Gastrocnemius medialis (tissue), 4 donors: ENCODE measurements at regions not wholly inside any gene's neighbourhood (a gene's known extent, or its start where the extent isn't known, plus 50 kb on each side); places are given as distances from the start of the nearest gene placed in this dataset.

Source experiments
- ATAC-seq, 2 donors: fragments of 150-250 bp; one replicate each; pipeline ENCODE4 v1.9.1; 2016
- DNase-seq, 2 donors: peaks; one replicate each; pipeline ENCODE4 v3.0.0-alpha.2; 2019
- H3K27ac ChIP-seq, 4 donors: fragments of 200-600 bp; sonication (generic); 1 replicate in 1 of 4; 2 replicates in 3 of 4; pipeline ENCODE4 v1.5.1; 2016 to 2018; ENCODE audit warnings: mild to moderate bottlenecking in 2 of 4, moderate library complexity in 1 of 4
- H3K27me3 ChIP-seq, 3 donors: fragments of 200-600 bp; sonication (generic) in 2 of 3; 1 replicate in 1 of 3; 2 replicates in 2 of 3; pipeline versions ENCODE4 v1.5.1 to v1.6.0; 2016 to 2019; ENCODE audit warnings: mild to moderate bottlenecking in 1 of 3, moderate library complexity in 1 of 3
- H3K36me3 ChIP-seq, 2 donors: fragments of 200-600 bp; sonication (generic) in 1 of 2; one replicate each; pipeline ENCODE4 v1.5.1; 2017 to 2018
- H3K4me1 ChIP-seq, 2 donors: fragments of 200-600 bp; sonication (generic) in 1 of 2; one replicate each; pipeline ENCODE4 v1.5.1; 2016 to 2017; ENCODE audit warnings: mild to moderate bottlenecking in 2 of 2
- H3K4me3 ChIP-seq, 4 donors: fragments of 200-600 bp; sonication (generic) in 3 of 4; 1 replicate in 1 of 4; 2 replicates in 3 of 4; pipeline ENCODE4 v1.5.1; 2016 to 2019; ENCODE audit warnings: mild to moderate bottlenecking in 2 of 4
- H3K9me3 ChIP-seq, 3 donors: fragments of 200-600 bp; sonication (generic) in 2 of 3; 1 replicate in 1 of 3; 2 replicates in 2 of 3; pipeline ENCODE4 v1.5.1; 2016 to 2019
- CTCF ChIP-seq, 5 experiments: fragments of 450-650 bp in 3 of 5; fragments of 200-600 bp in 2 of 5; sonication (generic) in 2 of 5; IDR thresholded peaks in 4 of 5; conservative IDR thresholded peaks in 1 of 5; 1 replicate in 4 of 5; 2 replicates in 1 of 5; pipeline ENCODE4 v1.5.1; 2016 to 2019; ENCODE audit warnings: antibody characterized with exemption in 5 of 5, mild to moderate bottlenecking in 3 of 5, moderate library complexity in 3 of 5
- POLR2A ChIP-seq, 2 donors: fragments of 450-650 bp; IDR thresholded peaks; one replicate each; pipeline ENCODE4 v1.6.1; 2017; ENCODE audit warnings: antibody characterized with exemption in 2 of 2, mild to moderate bottlenecking in 2 of 2, moderate library complexity in 2 of 2
- in situ Hi-C, 4 donors: fragments of 200-750 bp; cut with MboI; loops; one replicate each; pipeline versions ENCODE4 v1.15.0 to v1.8.0; 2017; ENCODE audit warnings: low sequenced_read_pairs in 4 of 4
- intact Hi-C: fragments of 100-400 bp; cut with DNase I; formaldehyde crosslinking; loops from one replicate; pipeline ENCODE4 v1.15.1; 2023; ENCODE audit warnings: low total_unique reads

GRCh38 chr2:100736121-100736915 is 83.6 kb upstream of the NPAS2 start:
- DNase-seq (no peak), ATAC-seq (no peak)
- H3K36me3 ChIP-seq: no peaks in the 10 kb centered on the region
- H3K27ac ChIP-seq: no peak overlapping the region
- intact Hi-C loops (no loop called here), in situ Hi-C loops (loop anchor here in 2 of 4 donors (10.0 to 25.0 kb wide), 3 partner anchors 258 to 426 kb away; partner anchors contain the start of gene TBC1D8 (in 2 of the 2))
- H3K9me3 ChIP-seq: no peaks in the 10 kb centered on the region
- TF ChIP-seq POLR2A (IDR thresholded peaks at IDR 0.05) (no peak), CTCF (IDR thresholded peaks at IDR 0.05 in 4 of 5, conservative IDR thresholded peaks at IDR 0.05 in 1 of 5) (no peak)
- no peak overlapping the region for H3K4me3 ChIP-seq
- peaks cover 0 to 7% (median 0%) of the 10 kb centered on the region in 3 donors for H3K27me3 ChIP-seq
- peaks cover 0 to 3% of the 10 kb centered on the region in 2 donors for H3K4me1 ChIP-seq

GRCh38 chr2:100739735-100740432 is 80.1 kb upstream of the NPAS2 start:
- intact Hi-C loops (no loop called here), in situ Hi-C loops (loop anchor here in 2 of 4 donors (10.0 to 25.0 kb wide), 3 partner anchors 255 to 422 kb away; partner anchors contain the start of gene TBC1D8 (in 2 of the 2))
- H3K36me3 ChIP-seq: no peaks in the 10 kb centered on the region
- no peak overlapping the region for H3K27ac ChIP-seq
- ATAC-seq: no peak
- DNase-seq: no peak
- peaks cover 0 to 7% (median 0%) of the 10 kb centered on the region in 3 donors for H3K27me3 ChIP-seq
- no peaks in the 10 kb centered on the region for H3K4me1 ChIP-seq
- H3K4me3 ChIP-seq: no peak overlapping the region
- no peaks in the 10 kb centered on the region for H3K9me3 ChIP-seq
- TF ChIP-seq POLR2A (IDR thresholded peaks at IDR 0.05) (no peak), CTCF (IDR thresholded peaks at IDR 0.05 in 4 of 5, conservative IDR thresholded peaks at IDR 0.05 in 1 of 5) (no peak)

- Histone ChIP-seq H3K36me3 (no peaks in the 10 kb centered on the region), H3K4me1 (no peaks in the 10 kb centered on the region), H3K27me3 (peaks cover 0 to 7% (median 0%) of the 10 kb centered on the region in 3 donors), H3K4me3 (no peak overlapping the region), H3K27ac (no peak overlapping the region), H3K9me3 (no peaks in the 10 kb centered on the region)
- DNase-seq (no peak), ATAC-seq (no peak)
- intact Hi-C loops (no loop called here), in situ Hi-C loops (loop anchor here in 1 of 4 donors (25.0 kb wide), 1 partner anchor 420 kb away; the partner anchor contains the start of gene TBC1D8)
- TF ChIP-seq CTCF (IDR thresholded peaks at IDR 0.05 in 4 of 5, conservative IDR thresholded peaks at IDR 0.05 in 1 of 5) (no peak), POLR2A (IDR thresholded peaks at IDR 0.05) (no peak)
Observed at GRCh38 chr2:100741880-100742276, 78.1 kb upstream of the NPAS2 start.

GRCh38 chr2:100742277-100743254 is 77.4 kb upstream of the NPAS2 start:
- Histone ChIP-seq H3K36me3 (no peaks in the 10 kb centered on the region), H3K4me1 (no peaks in the 10 kb centered on the region), H3K27me3 (peaks cover 0 to 7% (median 0%) of the 10 kb centered on the region in 3 donors), H3K4me3 (no peak overlapping the region), H3K27ac (peak overlapping the region in 3 of 4 donors; percentile 20 to 26 (median 22)), H3K9me3 (no peaks in the 10 kb centered on the region)
- intact Hi-C loops: no loop called here
- in situ Hi-C loops: loop anchor here in 1 of 4 donors (25.0 kb wide), 1 partner anchor 420 kb away; the partner anchor contains the start of gene TBC1D8
- peak in 1 of 2 donors; percentile 12 for DNase-seq
- ATAC-seq: peak in 1 of 2 donors; percentile 62
- TF ChIP-seq CTCF (IDR thresholded peaks at IDR 0.05 in 4 of 5, conservative IDR thresholded peaks at IDR 0.05 in 1 of 5) (no peak), POLR2A (IDR thresholded peaks at IDR 0.05) (no peak)
